ENCODE measurements at regions not wholly inside any gene's neighbourhood (a gene's known extent, or its start where the extent isn't known, plus 50 kb on each side); places are given as distances from the start of the nearest gene placed in this dataset.
"Not testable (repeated sequence)": the region's sequence is repeated elsewhere in the genome, so short reads cannot be mapped to it uniquely, and the experiment has no call there.

GRCh38 chr7:73244782-73245311 is 63.8 kb downstream of the NSUN5 start:
- not testable (repeated sequence) for DNase-seq (ENCODE audit: low spot score)

DNA sequence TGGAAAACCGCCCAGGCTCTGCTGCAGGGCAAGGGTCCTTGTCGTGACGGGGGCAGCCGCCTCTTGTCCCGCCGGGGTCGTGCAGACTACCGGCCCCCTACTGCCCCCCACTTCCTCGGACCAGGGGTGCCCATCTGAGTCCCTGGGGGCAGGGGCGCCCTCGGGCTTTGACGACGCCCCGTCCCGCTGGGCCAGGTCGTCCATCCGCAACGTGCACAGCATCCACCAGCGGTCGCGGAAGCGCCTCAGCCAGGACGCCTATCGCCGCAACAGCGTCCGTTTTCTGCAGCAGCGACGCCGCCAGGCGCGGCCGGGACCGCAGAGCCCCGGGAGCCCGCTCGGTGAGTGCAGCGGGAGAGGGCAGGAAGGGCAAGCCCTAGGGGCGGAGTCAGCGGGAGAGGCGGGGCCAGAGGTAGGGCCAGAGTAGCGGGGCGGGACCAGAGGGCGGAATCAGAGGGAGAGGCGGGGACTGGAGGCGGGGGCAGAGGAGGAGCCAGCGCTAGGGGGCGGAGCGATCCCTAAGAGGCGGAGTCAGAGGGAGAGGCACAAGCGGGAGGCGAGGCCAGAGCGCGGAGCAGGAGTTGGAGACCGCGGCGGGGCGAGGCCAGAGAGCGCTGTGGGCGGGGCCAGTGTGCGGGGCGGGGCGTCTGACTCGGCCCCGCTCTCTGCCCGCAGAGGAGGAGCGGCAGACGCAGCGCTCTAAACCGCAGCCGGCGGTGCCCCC is 73.5 kb downstream of the NSUN5 start:
- DNase-seq (ENCODE audit: low spot score): not testable (repeated sequence)

DNA sequence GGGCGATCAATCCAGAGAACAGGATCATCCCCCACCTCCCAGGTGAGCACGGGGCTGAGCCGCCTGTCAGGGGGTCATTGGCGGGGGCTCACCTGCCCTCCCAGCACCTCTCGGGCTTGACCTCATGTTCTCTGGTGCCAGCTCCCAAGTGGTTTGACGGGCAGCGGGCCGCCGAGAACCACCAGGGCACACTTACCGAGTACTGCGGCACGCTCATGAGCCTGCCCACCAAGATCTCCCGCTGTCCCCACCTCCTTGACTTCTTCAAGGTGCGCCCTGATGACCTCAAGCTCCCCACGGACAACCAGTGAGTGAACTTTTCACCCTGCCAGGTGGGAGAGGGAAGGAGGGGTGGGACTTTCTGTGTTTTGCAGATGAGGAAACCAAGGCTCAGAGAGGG is 82.9 kb downstream of the NSUN5 start:
- DNase-seq (ENCODE audit: low spot score): not testable (repeated sequence)

GRCh38 chr7:73221724-73222123 is 86.9 kb downstream of the NSUN5 start:
- DNase-seq (ENCODE audit: low spot score): not testable (repeated sequence)

DNA sequence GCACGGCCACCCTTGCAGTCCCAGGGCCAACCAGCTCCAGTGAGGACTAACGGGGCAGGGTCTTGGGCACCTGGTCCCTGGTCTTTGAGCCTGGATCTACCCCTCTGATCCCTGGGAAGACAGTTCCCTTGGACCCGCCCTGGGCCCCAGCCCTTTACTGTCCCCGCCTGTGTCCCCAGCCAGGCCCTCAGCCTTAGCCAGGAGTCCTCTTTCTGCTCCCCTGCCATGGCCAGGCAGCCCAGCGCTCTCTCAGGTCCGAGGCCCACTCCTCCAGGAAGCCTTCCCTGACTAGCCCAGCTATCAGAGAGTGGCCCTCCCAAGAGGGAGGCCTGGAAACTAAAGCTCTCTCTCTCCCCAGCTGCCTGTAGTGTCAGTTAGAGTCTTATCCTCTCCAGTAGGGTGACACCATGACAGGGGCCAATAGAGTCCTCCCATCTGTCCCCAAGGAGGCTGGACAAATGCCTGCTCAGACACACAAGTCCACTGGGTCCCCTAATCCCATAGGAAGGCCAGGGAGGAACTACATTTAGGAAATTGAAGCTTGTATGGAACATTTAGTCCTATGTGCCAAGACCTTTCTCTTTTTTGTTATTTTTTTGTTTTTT is 87.8 kb downstream of the NSUN5 start:
- DNase-seq (ENCODE audit: low spot score): not testable (repeated sequence)

- DNase-seq (ENCODE audit: low spot score): not testable (repeated sequence)
Observed at GRCh38 chr7:73220357-73220756, 88.3 kb downstream of the NSUN5 start.

GRCh38 chr7:73218802-73219201 is 89.8 kb downstream of the NSUN5 start:
- not testable (repeated sequence) for DNase-seq (ENCODE audit: low spot score)

DNA sequence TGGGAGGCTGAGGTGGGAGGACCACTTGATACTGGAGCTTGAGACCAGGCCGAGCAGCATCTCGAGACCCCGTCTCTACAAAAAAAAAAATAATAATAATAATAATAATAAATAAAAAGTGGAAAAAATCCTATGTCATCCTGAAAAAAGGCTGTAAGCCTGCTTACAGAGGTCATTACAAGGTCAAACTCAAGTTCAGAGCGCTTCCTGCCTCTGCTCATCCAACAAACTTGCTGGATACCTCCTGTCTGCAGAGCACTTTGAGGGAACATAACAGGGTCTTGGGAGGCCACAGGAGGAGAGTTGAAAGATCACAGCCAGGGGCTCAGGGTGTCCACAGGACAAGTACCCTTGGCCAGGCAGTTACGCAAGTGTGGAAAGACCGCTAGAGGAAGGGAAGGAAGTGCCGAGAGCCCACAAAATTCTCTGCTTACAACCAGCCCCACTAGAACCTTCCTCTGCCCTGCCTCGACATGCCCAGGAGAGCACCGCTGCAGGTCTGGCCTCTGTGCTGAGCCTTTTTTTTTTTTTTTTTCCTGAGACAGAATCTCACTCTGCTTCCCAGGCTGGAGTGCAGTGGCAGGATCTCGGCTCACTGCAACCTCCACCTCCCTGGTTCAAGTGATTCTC is 92.5 kb downstream of the NSUN5 start:
- not testable (repeated sequence) for DNase-seq (ENCODE audit: low spot score)

DNA sequence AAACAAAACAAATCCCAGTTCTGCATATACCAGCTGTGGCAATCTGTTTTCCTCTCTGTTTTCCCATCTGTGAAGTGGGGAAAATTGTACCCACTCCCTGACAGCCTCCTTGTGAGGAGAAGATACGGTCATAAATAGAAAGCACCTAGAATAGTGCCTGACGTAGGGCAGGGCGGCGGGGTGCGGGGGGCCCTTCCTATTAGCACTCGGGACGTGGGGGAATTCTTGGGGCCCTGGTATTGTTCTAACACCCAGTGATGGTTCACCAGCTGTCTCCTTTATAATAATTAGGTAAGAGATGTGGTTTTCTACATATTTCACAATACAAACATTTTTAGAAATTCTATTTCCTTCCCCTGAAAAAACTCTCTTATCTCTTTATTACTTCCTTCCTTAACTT is 93.4 kb downstream of the NSUN5 start:
- not testable (repeated sequence) for DNase-seq (ENCODE audit: low spot score)

DNA sequence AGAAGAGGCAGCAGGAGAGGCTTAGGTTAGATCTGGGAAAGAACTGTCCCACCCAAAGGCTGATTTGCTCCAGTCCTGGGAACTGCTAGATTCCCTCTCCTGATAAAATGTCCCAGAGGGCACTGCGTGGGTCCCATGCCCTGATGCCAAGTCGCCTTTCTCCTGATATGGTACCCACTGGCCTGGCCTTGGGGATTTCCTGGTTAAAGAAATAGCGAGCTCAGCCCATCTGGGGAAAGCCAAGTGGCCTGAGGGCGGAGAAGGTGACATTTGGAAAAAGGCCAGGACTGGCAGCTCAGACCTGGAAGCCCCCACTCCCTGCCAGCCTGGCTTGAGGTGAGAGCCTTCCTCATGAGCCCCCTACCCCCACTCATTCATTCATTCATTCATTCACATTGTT is 94.2 kb downstream of the NSUN5 start:
- not testable (repeated sequence) for DNase-seq (ENCODE audit: low spot score)

DNA sequence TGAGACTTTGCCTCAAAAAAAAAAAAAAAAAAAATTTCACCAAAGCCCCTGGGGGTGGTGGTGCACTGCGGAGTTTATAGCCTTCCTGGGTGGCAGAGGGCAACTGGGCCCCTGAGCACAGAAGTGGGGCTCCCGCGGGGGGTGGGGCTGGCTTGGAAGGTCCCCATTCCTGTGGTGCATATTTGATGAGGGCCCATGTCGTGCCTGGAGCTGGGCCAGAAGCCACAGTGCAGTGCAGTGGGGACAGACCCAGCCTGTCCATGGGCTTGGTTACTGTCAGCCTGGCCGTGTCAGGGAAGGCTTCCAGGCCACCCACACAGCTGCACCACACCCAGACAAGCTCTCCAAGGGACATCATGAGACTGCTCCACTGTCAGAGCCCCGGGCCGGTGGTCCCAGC is 95.5 kb downstream of the NSUN5 start:
- not testable (repeated sequence) for DNase-seq (ENCODE audit: low spot score)

GRCh38 chr7:73205594-73205993 is 103.0 kb downstream of the NSUN5 start:
- not testable (repeated sequence) for DNase-seq (ENCODE audit: low spot score)

- not testable (repeated sequence) for DNase-seq (ENCODE audit: low spot score)
Observed at GRCh38 chr7:73204898-73205297, 103.7 kb downstream of the NSUN5 start.

- DNase-seq (ENCODE audit: low spot score): not testable (repeated sequence)
Observed at GRCh38 chr7:73203312-73203711, 105.3 kb downstream of the NSUN5 start.

GRCh38 chr7:73201264-73201663 is 107.4 kb downstream of the NSUN5 start:
- DNase-seq (ENCODE audit: low spot score): not testable (repeated sequence)

GRCh38 chr7:73200518-73201099 is 108.0 kb downstream of the NSUN5 start:
- DNase-seq (ENCODE audit: low spot score): not testable (repeated sequence)

GRCh38 chr7:73193991-73194390 is 108.2 kb upstream of the SPDYE9 start:
- DNase-seq (ENCODE audit: low spot score): not testable (repeated sequence)

- not testable (repeated sequence) for DNase-seq (ENCODE audit: low spot score)
Observed at GRCh38 chr7:73190483-73191155, 104.8 kb upstream of the SPDYE9 start.

- not testable (repeated sequence) for DNase-seq (ENCODE audit: low spot score)
Observed at GRCh38 chr7:73188287-73188686, 102.4 kb upstream of the SPDYE9 start.

- not testable (repeated sequence) for DNase-seq (ENCODE audit: low spot score)
Observed at GRCh38 chr7:73186589-73187309, 100.9 kb upstream of the SPDYE9 start.

DNA sequence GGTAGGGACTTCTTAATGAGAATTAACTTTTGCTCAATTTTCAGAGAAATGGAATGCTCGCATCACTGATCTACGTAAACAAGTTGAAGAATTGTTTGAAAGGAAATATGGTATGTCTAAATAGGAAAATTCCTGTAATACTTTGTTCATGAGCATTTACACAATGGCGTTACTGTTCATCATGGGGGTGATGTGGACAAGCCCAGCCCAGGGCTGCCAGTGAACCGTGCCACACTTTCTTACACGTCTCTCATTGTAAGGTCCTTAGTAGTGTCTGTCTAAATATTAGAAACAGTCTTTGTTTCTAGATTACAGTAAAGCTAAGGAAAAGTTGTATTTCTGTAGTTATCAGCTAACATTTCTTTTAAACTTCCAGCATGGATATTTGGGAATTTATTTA is 91.0 kb upstream of the SPDYE9 start:
- not testable (repeated sequence) for DNase-seq (ENCODE audit: low spot score)
